ENCODE measurements at regions not wholly inside any gene's neighbourhood (a gene's known extent, or its start where the extent isn't known, plus 50 kb on each side); places are given as distances from the start of the nearest gene placed in this dataset.

DNA sequence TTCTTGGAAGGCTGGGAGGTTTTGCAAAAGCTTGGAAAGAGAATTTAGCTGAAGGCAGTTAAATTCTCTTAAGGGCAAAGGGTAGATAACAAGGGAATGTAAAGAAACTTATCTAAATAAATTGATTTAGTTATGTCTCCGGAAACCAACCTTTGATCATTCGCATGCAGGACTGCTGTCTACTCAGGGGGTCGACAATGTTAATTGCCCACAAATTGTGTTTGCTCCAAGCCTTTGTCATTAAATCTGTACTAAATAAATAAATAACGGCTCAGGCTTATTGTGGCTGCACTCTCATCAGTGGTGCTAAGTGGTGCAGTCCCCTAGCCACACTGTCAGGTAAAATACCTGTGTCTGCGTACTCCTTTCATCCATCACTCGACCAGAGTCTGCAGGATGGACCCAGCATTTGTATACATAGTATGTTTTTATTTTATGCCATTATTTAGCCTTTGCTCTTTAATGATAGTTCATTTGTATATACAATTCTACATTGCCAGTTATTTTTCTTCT, 497.4 kb upstream of the RASGRP1 start:
- TF ChIP-seq, protein P1, sequence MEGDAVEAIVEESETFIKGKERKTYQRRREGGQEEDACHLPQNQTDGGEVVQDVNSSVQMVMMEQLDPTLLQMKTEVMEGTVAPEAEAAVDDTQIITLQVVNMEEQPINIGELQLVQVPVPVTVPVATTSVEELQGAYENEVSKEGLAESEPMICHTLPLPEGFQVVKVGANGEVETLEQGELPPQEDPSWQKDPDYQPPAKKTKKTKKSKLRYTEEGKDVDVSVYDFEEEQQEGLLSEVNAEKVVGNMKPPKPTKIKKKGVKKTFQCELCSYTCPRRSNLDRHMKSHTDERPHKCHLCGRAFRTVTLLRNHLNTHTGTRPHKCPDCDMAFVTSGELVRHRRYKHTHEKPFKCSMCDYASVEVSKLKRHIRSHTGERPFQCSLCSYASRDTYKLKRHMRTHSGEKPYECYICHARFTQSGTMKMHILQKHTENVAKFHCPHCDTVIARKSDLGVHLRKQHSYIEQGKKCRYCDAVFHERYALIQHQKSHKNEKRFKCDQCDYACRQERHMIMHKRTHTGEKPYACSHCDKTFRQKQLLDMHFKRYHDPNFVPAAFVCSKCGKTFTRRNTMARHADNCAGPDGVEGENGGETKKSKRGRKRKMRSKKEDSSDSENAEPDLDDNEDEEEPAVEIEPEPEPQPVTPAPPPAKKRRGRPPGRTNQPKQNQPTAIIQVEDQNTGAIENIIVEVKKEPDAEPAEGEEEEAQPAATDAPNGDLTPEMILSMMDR (conservative IDR thresholded peaks at IDR 0.05; ENCODE audit: low read depth, low read length), result no peak
- TF ChIP-seq EZH2 (IDR thresholded peaks at IDR 0.05; ENCODE audit: borderline replicate concordance, low read depth, low read length, poor library complexity, severe bottlenecking), result no peak
